Liver (tissue), 8 donors: ENCODE measurements at regions not wholly inside any gene's neighbourhood (a gene's known extent, or its start where the extent isn't known, plus 50 kb on each side); places are given as distances from the start of the nearest gene placed in this dataset.

Experiments
- DNase-seq: peaks from one replicate; pipeline ENCODE4 v3.0.0-alpha.2; 2017; ENCODE audit warnings: low spot score
- H3K27ac ChIP-seq, 2 donors: one replicate each; pipeline ENCODE4 v1.7.0; 2013; ENCODE audit warnings: inconsistent platforms in 2 of 2, low read length in 2 of 2, control low read depth in 1 of 2, low read depth in 1 of 2, mild to moderate bottlenecking in 1 of 2
- H3K27me3 ChIP-seq, 4 donors: one replicate each; pipeline versions ENCODE4 v1.6.1 to v1.7.0; 2013; ENCODE audit warnings: low read length in 3 of 4, inconsistent platforms in 1 of 4, mild to moderate bottlenecking in 1 of 4, moderate library complexity in 1 of 4; ENCODE audit not compliant: control insufficient read depth in 4 of 4, insufficient read depth in 4 of 4
- H3K36me3 ChIP-seq, 4 donors: one replicate each; pipeline versions ENCODE4 v1.6.1 to v1.7.0; 2013; ENCODE audit warnings: low read length in 3 of 4, mild to moderate bottlenecking in 3 of 4, low read depth in 1 of 4, moderate library complexity in 1 of 4; ENCODE audit not compliant: control insufficient read depth in 4 of 4, insufficient read depth in 3 of 4
- H3K4me1 ChIP-seq, 4 donors: one replicate each; pipeline versions ENCODE4 v1.6.1 to v1.7.0; 2013; ENCODE audit warnings: low read length in 3 of 4, mild to moderate bottlenecking in 3 of 4, moderate library complexity in 1 of 4; ENCODE audit not compliant: control insufficient read depth in 4 of 4, insufficient read depth in 4 of 4
- H3K4me3 ChIP-seq, 3 donors: one replicate each; pipeline versions ENCODE4 v1.6.1 to v1.7.0; 2013; ENCODE audit warnings: low read length in 3 of 3, control low read depth in 1 of 3, low read depth in 1 of 3, mild to moderate bottlenecking in 1 of 3
- H3K9ac ChIP-seq, 2 donors: one replicate each; pipeline ENCODE4 v1.7.0; 2013; ENCODE audit warnings: low read length in 2 of 2, mild to moderate bottlenecking in 2 of 2, moderate library complexity in 2 of 2, control low read depth in 1 of 2, low read depth in 1 of 2
- H3K9me3 ChIP-seq, 4 donors: one replicate each; pipeline versions ENCODE4 v1.6.1 to v1.7.0; 2013; ENCODE audit warnings: low read length in 3 of 4; ENCODE audit not compliant: control insufficient read depth in 4 of 4
- CTCF ChIP-seq: fragments of 150-350 bp; IDR thresholded peaks from 2 replicates; pipeline ENCODE4 v1.5.1; 2017; ENCODE audit warnings: improper control_type of control experiment, low read depth, low read length; ENCODE audit not compliant: missing input control
- FOXA1 ChIP-seq: IDR thresholded peaks from 2 replicates; pipeline ENCODE4 v1.6.1; 2016; ENCODE audit warnings: antibody characterized with exemption
- FOXA2 ChIP-seq: IDR thresholded peaks from 2 replicates; pipeline ENCODE4 v1.6.1; 2016; ENCODE audit warnings: antibody characterized with exemption
- GABPA ChIP-seq, 2 donors: IDR thresholded peaks in 1 of 2; conservative IDR thresholded peaks in 1 of 2; 2 replicates each; pipeline ENCODE4 v1.6.1; 2016; ENCODE audit warnings: antibody characterized with exemption in 2 of 2, mild to moderate bottlenecking in 1 of 2, moderate library complexity in 1 of 2
- HNF4A ChIP-seq, 2 donors: conservative IDR thresholded peaks; 2 replicates each; pipeline ENCODE4 v1.6.1; 2016; ENCODE audit warnings: antibody characterized with exemption in 2 of 2, mild to moderate bottlenecking in 2 of 2
- HNF4G ChIP-seq: IDR thresholded peaks from 2 replicates; pipeline ENCODE4 v1.6.1; 2016; ENCODE audit warnings: antibody characterized with exemption
- JUND ChIP-seq, 2 donors: IDR thresholded peaks; 2 replicates each; pipeline ENCODE4 v1.6.1; 2016; ENCODE audit warnings: antibody characterized with exemption in 2 of 2
- MAX ChIP-seq: IDR thresholded peaks from 2 replicates; pipeline ENCODE4 v1.6.1; 2016; ENCODE audit warnings: antibody characterized with exemption
- NR2F2 ChIP-seq: IDR thresholded peaks from 2 replicates; pipeline ENCODE4 v1.6.1; 2016; ENCODE audit warnings: antibody characterized with exemption
- RAD21 ChIP-seq, 2 donors: IDR thresholded peaks; 2 replicates each; pipeline ENCODE4 v1.6.1; 2016; ENCODE audit warnings: antibody characterized with exemption in 2 of 2, mild to moderate bottlenecking in 2 of 2
- RXRA ChIP-seq, 2 donors: IDR thresholded peaks; 2 replicates each; pipeline ENCODE4 v1.6.1; 2017 to 2018; ENCODE audit warnings: antibody characterized with exemption in 2 of 2, mild to moderate bottlenecking in 1 of 2
- SP1 ChIP-seq: IDR thresholded peaks from 2 replicates; pipeline ENCODE4 v1.6.1; 2018; ENCODE audit warnings: antibody characterized with exemption, mild to moderate bottlenecking
- TAF1 ChIP-seq: conservative IDR thresholded peaks from 2 replicates; pipeline ENCODE4 v1.6.1; 2016; ENCODE audit warnings: antibody characterized with exemption, mild to moderate bottlenecking
- YY1 ChIP-seq: IDR thresholded peaks from 2 replicates; pipeline ENCODE4 v1.6.1; 2016; ENCODE audit warnings: antibody characterized with exemption, mild to moderate bottlenecking
- WGBS: extraction: QIAGEN DNeasy Blood & Tissue Kit; methylation state at CpG from one replicate; pipeline ENCODE4 v1.1.7; 2013; 5-methylcytosine and 5-hydroxymethylcytosine counted together
- TF ChIP-seq, protein P1 (sequence below): IDR thresholded peaks from 2 replicates; pipeline ENCODE4 v1.6.1; 2016; ENCODE audit warnings: antibody characterized with exemption
- TF ChIP-seq, protein P2 (sequence below): IDR thresholded peaks from 2 replicates; pipeline ENCODE4 v1.6.1; 2016; ENCODE audit warnings: antibody characterized with exemption
- donor health status: healthy.
- donor health status: healthy.
- donor health status: healthy.
- donor health status: healthy.
- donor health status: healthy.

DNA sequence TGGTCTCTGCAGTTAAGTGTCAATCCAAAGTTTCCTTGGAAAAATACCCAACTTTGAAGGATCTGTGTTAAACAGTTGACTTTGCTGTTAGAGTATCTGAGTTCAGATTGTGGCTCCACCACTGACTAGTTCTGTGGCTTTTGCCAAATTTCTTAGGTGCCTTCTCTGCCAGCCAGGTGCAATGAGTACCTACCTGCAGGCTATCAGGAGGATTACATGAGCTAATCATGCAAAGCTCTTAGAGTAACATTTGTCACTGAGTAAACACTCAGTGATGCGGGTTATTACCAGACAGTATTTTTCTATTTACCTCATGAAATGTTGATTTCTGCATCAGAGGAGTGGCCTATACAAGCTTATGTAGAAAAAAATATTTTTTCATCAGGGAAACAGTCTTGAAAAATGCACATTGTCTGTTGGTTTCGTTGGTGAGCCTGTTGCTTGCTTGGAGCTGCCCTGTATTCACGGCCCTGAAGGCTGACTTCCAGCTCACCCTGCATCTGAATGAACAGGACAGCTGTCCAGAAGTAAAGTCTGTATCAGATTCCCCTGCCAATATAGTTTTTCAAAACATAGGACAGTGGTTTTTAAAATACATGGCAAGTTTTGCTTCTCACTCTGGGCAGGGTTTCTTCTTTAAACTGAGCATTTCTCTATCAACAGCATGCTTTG is 235.1 kb downstream of the CDCA7 start (continued):
- no peak for TF ChIP-seq HNF4A (conservative IDR thresholded peaks at IDR 0.05)

DNA sequence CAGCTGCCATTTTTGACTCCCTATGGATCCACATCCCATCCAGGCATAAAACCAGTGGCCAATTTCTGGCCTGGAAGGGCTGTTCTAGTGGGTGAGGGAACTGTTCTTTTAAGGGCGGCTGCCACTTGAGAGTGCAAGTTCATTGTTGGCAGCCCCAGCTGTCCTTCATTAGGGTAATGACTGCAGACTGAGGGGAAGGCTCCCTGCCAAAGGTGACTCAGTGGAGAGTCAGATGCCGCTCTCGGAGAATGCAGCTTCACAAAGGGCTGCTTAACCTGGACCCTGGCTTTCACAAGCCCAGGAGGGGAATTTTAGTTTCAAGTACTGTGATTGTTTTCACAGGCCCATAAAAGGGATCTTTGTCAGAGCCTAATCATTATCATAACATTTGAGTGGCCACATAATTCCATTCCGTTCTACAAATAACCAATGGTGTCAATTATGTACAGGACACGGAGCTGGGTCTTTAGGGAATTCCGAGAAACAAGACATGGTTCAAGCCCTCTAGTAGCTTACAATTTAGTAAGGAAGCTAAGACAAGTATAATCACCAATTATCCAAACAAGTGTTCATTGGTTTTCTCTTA is 235.7 kb downstream of the CDCA7 start:
- peaks cover 0 to 2% (median 0%) of the 10 kb centered on the region in 4 donors for H3K4me1 ChIP-seq
- TF ChIP-seq RAD21 (IDR thresholded peaks at IDR 0.05) (no peak), JUND (IDR thresholded peaks at IDR 0.05) (no peak), YY1 (no peak), MAX (no peak), RXRA (IDR thresholded peaks at IDR 0.05) (no peak), CTCF (no peak), SP1 (no peak), HNF4G (no peak), FOXA1 (no peak), GABPA (IDR thresholded peaks at IDR 0.05 in 1 of 2, conservative IDR thresholded peaks at IDR 0.05 in 1 of 2) (no peak), TAF1 (no peak), FOXA2 (no peak), NR2F2 (no peak)
- TF ChIP-seq, protein P1, sequence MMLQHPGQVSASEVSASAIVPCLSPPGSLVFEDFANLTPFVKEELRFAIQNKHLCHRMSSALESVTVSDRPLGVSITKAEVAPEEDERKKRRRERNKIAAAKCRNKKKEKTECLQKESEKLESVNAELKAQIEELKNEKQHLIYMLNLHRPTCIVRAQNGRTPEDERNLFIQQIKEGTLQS, result no peak
- TF ChIP-seq, protein P2, sequence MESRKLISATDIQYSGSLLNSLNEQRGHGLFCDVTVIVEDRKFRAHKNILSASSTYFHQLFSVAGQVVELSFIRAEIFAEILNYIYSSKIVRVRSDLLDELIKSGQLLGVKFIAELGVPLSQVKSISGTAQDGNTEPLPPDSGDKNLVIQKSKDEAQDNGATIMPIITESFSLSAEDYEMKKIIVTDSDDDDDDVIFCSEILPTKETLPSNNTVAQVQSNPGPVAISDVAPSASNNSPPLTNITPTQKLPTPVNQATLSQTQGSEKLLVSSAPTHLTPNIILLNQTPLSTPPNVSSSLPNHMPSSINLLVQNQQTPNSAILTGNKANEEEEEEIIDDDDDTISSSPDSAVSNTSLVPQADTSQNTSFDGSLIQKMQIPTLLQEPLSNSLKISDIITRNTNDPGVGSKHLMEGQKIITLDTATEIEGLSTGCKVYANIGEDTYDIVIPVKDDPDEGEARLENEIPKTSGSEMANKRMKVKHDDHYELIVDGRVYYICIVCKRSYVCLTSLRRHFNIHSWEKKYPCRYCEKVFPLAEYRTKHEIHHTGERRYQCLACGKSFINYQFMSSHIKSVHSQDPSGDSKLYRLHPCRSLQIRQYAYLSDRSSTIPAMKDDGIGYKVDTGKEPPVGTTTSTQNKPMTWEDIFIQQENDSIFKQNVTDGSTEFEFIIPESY, result no peak
- no peaks in the 10 kb centered on the region for H3K9me3 ChIP-seq
- no peak overlapping the region for H3K4me3 ChIP-seq
- H3K9ac ChIP-seq, result no peak overlapping the region
- H3K27me3 ChIP-seq, result no peaks in the 10 kb centered on the region
- 93% methylated on average over 6 of the region's 6 CpGs for WGBS
- H3K27ac ChIP-seq, result no peak overlapping the region
- H3K36me3 ChIP-seq, result no peaks in the 10 kb centered on the region
- no peak for DNase-seq

GRCh38 chr2:173593109-173593508 is 238.4 kb downstream of the CDCA7 start:
- TF ChIP-seq HNF4G (no peak), YY1 (no peak), NR2F2 (no peak)
- Histone ChIP-seq H3K4me3 (no peak overlapping the region), H3K9ac (no peak overlapping the region), H3K36me3 (no peaks in the 10 kb centered on the region), H3K9me3 (no peaks in the 10 kb centered on the region), H3K27ac (no peak overlapping the region), H3K27me3 (no peaks in the 10 kb centered on the region), H3K4me1 (peaks cover 0 to 2% (median 0%) of the 10 kb centered on the region in 4 donors)
- no peak for DNase-seq
